ENCODE measurements at regions not wholly inside any gene's neighbourhood (a gene's known extent, or its start where the extent isn't known, plus 50 kb on each side); places are given as distances from the start of the nearest gene placed in this dataset.

- TF ChIP-seq EZH2phosphoT487 (IDR thresholded peaks at IDR 0.05; ENCODE audit: insufficient read depth, low read depth) (no peak), EZH2 (IDR thresholded peaks at IDR 0.05; ENCODE audit: insufficient read depth, poor library complexity, severe bottlenecking) (no peak)
Measured at GRCh38 chr6:49300443-49300842, 162.6 kb downstream of the MMUT start.

Data from GM23248 (cell line).